Hematopoietic multipotent progenitor cell treated with erythropoietin and hydrocortisone succinate and interleukin-3 and kit ligand, for 15 days (in vitro differentiated cells): ENCODE measurements at regions not wholly inside any gene's neighbourhood (a gene's known extent, or its start where the extent isn't known, plus 50 kb on each side); places are given as distances from the start of the nearest gene placed in this dataset.

Source experiments
- DNase-seq: peaks from one replicate; pipeline ENCODE4 v3.0.0-alpha.2; 2015; ENCODE audit warnings: low spot score

DNA sequence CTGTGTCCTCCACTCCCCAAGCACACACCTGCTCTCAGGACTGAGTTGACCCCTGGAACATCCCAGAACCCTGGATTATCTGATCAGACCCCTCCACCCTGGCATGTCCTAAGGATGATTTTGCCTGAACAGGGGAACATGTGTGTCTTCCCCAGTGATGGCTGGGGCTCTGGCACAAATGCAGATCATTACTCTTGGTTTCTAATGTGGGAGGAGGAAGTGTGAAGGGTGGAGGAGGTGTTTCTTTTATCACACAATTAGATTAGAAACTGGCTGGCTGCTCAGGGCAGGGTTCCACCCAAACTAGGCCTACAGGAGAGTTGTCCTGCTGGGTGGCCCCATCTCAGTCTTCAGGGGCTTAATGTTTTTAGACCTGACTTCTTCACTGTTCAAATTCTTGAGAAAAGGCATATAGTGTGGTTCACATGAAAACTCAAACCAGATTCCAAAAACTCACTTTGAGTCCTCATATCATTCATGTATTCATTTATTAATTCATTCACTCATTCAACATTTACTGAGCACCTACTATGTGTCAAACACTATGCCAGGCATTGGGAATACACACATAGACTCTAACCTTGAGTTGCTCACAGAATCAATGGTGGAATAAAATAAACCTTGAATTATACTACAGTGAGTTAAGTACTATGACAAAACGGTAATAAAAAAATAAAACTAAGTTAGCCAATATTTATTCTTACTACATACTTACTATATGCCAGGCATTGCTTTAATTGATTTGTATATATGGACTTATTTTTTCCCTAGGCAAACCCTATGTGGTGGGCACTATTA is 221.8 kb upstream of the JUN start:
- DNase-seq = no peak

GRCh38 chr1:59006289-59006658 is 222.4 kb upstream of the JUN start:
- DNase-seq = no peak

DNA sequence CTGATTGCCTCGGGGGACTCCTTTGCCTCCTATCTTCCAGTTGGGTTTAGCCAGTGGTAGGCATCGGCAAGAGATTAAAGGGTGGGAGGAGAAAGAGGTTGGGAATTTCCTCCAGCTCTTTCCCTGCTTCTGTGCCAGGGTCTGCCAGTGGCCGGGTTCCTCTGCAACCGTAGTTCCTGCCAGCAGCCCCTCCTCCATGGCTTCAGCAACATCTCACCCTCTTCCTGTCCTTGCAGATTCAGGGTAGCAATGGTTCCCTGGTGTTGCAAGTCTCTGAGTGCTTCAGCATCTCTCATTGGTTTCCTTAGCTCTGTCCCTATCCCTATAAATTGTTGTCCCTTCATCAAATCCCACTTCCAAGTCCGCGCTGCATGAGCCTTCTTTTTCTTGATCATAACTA is 223.1 kb upstream of the JUN start:
- DNase-seq = no peak

DNA sequence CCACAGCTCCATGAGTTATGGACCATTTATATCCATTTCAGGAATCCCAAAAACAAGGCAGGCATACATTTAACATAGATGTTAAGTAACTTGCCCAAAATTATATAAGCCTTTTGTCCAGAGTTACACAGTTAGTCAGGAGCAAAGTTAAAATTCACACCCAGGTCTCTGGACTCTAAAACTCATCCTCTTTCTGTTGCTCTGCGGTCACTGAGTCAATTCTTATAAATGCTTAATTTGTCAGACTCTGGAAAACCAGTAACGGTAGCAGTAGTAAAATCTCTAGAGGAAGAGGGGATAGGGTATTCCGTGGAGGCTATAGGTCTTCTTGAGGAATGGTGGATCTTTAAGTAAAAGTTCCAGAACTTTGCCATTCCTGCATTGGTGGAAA is 223.6 kb upstream of the JUN start:
- no peak for DNase-seq

DNA sequence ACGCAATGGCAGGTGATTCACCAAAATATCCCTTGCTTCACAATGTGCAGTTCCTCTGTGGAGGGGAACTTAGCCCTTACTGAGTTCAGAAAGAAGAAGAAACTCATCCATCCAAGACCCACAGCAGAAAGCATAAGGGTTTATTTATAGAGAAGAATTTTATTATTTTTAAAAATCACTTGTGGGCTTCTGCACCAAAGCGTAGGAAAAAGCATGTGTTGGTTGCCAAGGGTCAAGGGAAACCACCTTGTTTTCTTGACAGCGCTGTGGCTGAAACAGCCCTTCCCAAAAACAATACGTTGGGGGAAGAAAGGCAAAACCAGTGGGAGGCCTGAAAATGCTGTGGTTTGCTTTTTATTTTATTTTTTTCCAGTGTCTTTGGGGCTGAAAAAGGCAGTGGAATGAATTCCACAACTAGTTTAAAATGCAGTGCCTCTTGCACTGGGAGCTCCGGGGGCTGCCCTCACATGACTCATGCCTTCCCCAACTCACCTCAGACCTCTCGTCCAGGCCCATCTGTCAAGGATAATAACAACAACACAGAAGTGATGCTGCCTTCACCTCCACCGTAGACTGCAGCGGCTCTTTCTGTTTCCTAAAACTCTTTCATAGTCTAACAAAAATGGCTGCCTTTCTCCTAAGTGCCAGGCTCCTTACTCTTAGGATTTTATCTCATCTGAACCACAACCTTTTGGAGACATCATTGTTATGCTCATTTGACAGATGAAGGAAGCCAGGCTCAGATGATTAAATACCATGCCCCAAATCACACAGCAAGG is 224.2 kb upstream of the JUN start:
- DNase-seq = no peak

DNA sequence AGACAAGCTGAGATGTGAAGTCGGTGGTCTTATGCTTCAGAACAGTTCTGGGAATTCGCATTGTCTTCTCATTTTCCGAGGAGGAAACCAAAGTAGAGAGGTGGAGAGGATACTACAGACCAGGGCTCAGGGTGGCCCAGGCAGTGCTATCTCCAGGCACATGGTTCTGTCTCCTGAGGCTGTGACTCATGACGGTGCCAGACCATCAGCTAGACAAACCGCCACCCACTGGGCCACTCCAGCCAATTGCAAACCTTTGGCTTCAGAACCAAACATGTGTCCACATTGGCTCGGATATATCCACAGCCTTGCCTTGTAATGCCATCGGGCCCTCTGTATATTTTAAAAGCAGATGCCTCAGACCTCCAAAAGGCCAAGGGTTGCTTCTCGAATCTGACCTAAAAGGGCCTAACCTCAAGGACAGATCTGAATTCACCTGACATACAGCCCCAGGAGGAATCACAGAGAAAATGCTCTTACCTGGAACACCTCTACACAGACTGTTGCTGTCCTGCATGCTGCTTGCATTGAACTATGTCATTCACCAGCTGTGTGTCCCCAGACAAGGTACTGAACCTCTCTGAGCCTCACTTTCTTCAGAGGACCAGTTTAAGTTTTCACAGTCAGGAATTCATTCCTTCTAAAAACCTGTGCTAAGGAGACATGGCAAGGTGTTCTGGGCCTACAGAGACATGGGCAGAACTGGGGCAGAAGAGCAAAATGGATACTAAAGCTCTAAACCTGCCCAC is 224.9 kb upstream of the JUN start:
- DNase-seq = no peak

- DNase-seq = no peak
These were observed 227.8 kb upstream of the JUN start for GRCh38 chr1:59011663-59012062.

- DNase-seq = no peak
These were observed 228.5 kb upstream of the JUN start for GRCh38 chr1:59012378-59012777.

DNA sequence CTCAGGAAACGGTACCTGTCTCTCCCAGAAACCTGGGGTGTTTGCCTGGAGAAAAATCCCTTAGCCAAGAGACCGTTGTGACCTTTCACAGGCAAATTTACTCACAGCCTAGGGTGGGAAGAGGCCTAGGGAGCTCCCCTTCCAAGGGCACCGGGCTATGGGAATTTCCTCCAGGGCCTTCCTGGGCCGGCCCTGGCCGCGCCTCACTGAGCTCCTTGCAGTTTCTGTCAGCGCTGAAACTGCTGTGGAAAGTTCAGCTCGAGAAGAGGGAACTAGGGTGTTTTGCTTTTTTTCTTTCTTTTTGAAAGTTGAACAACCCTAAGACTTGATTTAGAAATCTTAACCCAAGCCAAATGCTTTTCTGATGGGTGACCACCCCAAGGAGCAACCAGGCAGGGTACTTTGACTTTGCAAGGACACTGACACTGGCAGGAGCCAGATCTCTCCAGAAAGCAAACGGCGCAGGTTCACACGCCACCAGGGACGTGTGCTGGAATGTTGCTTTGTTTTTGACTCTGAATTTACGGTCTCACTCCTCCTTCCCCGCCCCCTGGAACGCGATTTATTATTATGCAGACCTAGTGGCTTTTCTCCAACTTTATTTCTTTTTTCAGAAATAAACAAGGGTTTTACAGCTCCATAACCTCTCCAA is 229.6 kb upstream of the JUN start:
- DNase-seq = no peak

DNA sequence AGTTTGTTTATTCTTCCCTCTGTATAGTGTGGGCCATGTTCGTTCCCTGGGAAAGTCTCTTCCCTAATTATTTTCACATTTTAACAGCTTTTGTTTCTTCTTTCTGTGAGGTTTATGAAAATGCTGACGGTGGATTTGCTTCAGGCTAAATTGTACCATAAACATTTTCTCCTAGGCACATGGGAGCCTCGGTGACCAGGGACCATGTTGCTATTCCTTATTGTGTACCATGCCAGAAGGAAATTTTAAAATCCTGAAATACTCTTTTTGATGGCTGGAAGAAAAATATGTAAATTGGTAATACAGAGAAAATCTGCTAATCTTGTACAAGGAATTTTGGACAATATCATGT is 230.1 kb upstream of the JUN start:
- no peak for DNase-seq

GRCh38 chr1:59014827-59015226 is 231.0 kb upstream of the JUN start:
- no peak for DNase-seq

DNA sequence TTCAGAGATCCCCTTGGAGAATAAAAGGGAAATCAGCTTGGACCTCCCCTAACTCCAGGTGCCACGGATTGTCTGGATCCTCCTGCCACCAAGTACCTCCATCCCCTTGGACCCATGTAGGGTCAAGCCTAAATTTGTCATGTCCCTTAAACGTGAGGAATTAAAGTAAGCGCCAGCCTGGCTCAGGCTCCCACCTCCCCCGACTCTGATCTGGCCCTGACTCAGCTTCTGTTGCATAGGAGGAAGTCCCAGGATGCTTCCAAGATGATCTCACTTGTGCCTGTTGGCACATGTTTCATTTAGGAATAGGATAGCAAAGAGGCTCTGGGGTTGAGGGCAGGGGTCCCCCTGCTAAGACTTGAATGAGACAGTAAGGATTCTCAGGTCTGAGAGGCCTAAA is 231.9 kb upstream of the JUN start:
- DNase-seq = no peak

- DNase-seq = no peak
These were observed 232.5 kb upstream of the JUN start for GRCh38 chr1:59016390-59016789.

DNA sequence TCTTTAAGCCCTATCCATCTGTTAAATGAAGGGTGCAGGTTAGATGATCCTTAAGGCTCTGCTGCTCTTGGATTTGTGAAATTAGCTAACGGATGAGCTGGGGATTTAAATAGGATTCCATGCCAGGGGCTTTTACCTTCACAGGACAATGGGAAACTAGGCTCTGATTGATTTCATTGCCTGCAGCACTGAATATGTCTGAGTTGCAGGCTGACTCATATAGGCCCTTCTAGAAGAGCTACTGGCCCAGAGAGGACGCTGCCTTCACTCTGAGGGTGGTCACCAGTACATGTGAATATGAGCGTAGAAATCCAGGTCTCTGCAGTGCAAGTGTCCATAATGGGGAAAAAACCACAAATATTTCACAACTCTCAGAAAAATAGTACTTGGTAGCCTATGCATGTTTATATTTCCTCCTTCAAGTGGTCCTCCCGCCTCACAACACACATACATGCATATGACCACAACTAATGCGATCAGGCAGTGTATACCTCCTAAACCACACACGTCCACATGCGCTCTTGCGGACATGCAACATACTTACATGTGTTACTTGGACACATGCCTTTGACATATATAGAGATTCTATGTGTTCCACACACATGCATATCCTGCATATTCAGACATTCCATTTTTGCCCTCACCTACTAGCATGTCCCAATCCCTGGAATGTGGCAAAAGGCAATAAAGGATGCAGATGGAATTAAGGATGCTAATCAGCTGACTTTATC is 233.8 kb upstream of the JUN start:
- DNase-seq = no peak

DNA sequence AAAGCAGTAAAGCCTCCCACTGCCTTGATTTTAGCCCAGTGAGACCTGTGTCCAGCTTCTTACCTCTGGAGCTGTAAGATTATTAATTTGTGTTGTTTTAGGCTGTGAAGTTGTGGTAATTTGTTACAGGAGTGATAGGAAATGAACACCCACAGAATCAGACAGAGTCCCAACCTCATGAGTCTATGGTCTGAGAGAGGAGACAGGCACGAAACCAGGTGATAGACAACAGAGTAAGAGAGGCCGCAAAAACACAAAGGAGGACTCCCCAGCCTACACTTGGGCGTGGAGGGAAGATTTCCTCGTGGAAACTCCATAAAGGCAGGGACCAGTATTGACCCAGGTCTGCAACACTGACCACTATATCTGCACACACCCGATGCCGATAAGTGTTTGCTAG is 234.6 kb upstream of the JUN start:
- no peak for DNase-seq

DNA sequence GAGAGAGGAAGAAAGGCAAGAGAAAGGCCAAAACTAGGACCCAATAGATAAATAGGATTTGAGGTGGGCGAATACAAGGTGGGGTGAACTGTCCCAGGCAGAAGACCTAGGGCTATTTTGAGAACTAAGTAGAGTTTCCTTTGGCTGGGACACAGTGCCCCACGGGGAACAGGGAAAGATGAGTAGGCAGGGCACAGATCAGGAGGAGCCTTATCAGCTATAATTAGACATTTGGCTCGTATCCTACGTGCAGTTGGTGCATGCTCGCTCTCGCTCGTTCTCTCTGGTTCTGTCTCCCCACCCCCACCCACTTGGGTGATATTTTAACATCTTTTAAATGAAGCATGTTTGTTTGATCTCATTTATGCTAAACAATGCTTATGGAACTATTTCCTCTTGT is 235.0 kb upstream of the JUN start:
- no peak for DNase-seq

GRCh38 chr1:59020151-59020997 is 236.5 kb upstream of the JUN start:
- DNase-seq = peak; percentile 2

- no peak for DNase-seq
These were observed 238.4 kb upstream of the JUN start for GRCh38 chr1:59022199-59022598.

DNA sequence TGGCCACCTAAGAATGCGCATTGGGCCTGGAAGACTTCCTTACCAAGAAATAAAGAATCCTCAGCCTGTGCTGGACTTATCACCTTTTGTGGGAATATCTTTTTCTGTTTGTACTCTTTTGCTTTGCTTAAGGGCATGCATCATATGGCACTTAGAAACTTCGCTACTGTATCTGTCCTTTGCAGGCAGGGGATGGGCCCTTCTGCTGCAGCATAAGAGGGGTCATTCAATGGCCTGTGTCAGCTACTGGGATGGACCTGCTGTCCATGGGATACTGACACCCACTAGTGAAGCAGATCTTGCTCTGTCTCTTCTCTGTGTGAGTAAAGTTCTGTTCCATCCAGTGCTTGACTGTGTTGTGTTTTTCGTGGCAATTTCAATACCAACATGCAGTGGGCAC is 239.0 kb upstream of the JUN start:
- DNase-seq = no peak

DNA sequence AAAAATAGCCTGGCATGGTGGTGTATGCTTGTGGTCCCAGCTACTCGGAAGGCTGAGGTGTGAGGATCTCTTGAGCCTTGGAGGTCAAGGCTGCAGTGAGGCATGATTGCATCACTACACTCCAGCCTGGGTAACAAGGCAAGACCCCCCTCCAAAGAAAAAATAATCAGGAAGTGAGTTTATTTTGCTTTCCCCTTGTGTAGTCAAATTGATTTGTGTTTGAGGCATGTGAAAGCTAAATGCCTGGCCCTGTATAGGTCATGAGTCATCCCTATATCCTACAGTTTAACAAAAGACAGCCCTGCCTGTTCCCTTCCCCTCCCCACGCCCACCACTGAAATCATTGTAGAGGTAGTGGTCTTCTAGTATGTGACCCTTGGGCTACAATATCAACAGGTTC is 241.4 kb upstream of the JUN start:
- DNase-seq = no peak

GRCh38 chr1:59025898-59026426 is 242.1 kb upstream of the JUN start:
- no peak for DNase-seq
